Transverse colon (tissue), 4 donors: ENCODE measurements at regions not wholly inside any gene's neighbourhood (a gene's known extent, or its start where the extent isn't known, plus 50 kb on each side); places are given as distances from the start of the nearest gene placed in this dataset.

ENCODE experiments used
- CTCF ChIP-seq, 5 experiments: fragments of 200-600 bp in 3 of 5; fragments of 450-650 bp in 2 of 5; sonication (generic) in 3 of 5; IDR thresholded peaks; 1 replicate in 2 of 5; 2 replicates in 3 of 5; pipeline ENCODE4 v1.5.1; 2016 to 2017; ENCODE audit warnings: antibody characterized with exemption in 5 of 5, inconsistent platforms in 3 of 5, mild to moderate bottlenecking in 2 of 5, moderate library complexity in 1 of 5
- EP300 ChIP-seq: sonication (generic); formaldehyde crosslinking; IDR thresholded peaks from one replicate; pipeline ENCODE4 v1.6.1; 2017; ENCODE audit warnings: antibody characterized with exemption, low read depth
- POLR2A ChIP-seq: fragments of 450-650 bp; IDR thresholded peaks from one replicate; pipeline ENCODE4 v1.6.1; 2016; ENCODE audit warnings: antibody characterized with exemption, mild to moderate bottlenecking, moderate library complexity
- POLR2AphosphoS5 ChIP-seq, 3 donors: sonication (generic); formaldehyde crosslinking; IDR thresholded peaks; one replicate each; pipeline ENCODE4 v1.6.1; 2016; ENCODE audit warnings: antibody characterized with exemption in 3 of 3

- TF ChIP-seq CTCF (IDR thresholded peaks at IDR 0.05) (no peak), POLR2A (no peak), EP300 (no peak), POLR2AphosphoS5 (IDR thresholded peaks at IDR 0.05) (no peak)
These were observed 117.4 kb downstream of the ZNF365 start for GRCh38 chr10:62491597-62491996.
